ENCODE measurements at regions not wholly inside any gene's neighbourhood (a gene's known extent, or its start where the extent isn't known, plus 50 kb on each side); places are given as distances from the start of the nearest gene placed in this dataset.
"Not testable (repeated sequence)": the region's sequence is repeated elsewhere in the genome, so short reads cannot be mapped to it uniquely, and the experiment has no call there.

DNA sequence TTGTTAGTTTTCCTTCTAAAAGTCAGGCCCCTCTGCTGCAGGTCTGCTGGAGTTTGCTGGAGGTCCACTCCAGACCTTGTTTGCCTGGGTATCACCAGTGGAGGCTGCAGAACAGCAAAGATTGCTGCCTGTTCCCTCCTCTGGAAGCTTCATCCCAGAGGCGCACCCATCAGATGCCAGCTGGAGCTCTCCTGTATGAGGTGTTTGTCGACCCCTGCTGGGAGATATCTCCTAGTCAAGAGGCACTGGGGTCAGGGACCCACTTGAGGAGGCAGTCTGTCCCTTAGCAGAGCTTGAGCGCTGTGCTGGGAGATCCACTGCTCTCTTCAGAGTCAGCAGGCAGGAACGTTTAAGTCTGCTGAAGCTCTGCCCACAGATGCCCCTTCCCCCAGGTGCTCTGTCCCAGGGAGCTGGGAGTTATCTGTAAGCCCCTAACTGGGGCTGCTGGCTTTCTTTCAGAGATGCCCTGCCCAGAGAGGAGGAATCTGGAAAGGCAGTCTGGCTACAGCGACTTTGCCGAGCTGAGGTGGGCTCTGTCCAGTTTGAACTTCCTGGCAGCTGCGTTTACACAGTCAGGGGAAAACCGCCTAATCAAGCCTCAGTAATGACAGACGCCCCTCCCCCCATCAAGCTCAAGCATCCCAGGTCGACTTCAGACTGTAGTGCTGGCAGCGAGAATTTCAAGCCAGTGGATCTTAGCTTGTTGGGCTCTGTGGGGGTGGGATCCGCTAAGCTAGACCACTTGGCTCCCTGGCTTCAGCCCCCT is 49.9 kb upstream of the PGBD5 start:
- H3K9me3 ChIP-seq (ENCODE audit: control insufficient read depth, low read length); H3K27me3 ChIP-seq (ENCODE audit: control insufficient read depth in 1 of 2, insufficient read depth in 2 of 2, low read length in 1 of 2); H3K27ac ChIP-seq (ENCODE audit: low read depth in 1 of 2, low read length in 2 of 2); H3K4me3 ChIP-seq (ENCODE audit: low read length in 2 of 2); ATAC-seq (ENCODE audit: low FRiP score); intact Hi-C loops (cut with DNase I); H3K36me3 ChIP-seq (ENCODE audit: control insufficient read depth in 1 of 2, insufficient read depth in 2 of 2, low read length in 1 of 2); H3K4me1 ChIP-seq (ENCODE audit: control insufficient read depth in 1 of 2, insufficient read depth in 2 of 2, low read length in 2 of 2); DNase-seq: not testable (repeated sequence)
- 25 to 28% methylated on average over 12 of the region's 12 CpGs for WGBS, 2 donors
